ENCODE measurements at regions not wholly inside any gene's neighbourhood (a gene's known extent, or its start where the extent isn't known, plus 50 kb on each side); places are given as distances from the start of the nearest gene placed in this dataset.

DNA sequence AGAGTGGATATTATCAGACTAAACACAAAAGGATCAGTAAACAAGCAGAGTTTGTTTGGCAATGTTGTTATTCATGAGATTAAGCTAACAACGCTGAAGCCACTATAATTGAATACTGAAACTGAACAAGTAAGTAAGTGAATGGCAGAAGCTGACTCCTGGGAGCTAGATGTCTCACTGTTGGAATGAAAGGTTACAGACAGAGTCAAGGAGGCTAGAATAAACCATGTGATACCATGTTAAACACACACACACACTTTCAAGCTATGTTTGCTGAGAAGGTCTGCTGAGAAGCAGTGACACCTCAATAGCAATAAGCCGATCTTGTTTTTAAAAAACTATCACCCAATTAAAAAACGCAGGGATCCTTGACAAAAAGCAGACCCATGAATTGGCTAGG lies 1609.4 kb upstream of the MIR17HG start:
- H2BK120ac ChIP-seq (ENCODE audit: low read depth, low read length) = no peak overlapping the region
- WGBS, 2 experiments (ENCODE audit: extremely low coverage in 2 of 2, insufficient read length in 1 of 2) = no CpG with 5 or more reads among the region's 3 CpGs
- no peak overlapping the region for H3K4ac ChIP-seq (ENCODE audit: low read depth, low read length)
- ATAC-seq (ENCODE audit: low read depth) (no peak), DNase-seq (no peak)
- CTCF ChIA-PET = no interaction called here
- no peak overlapping the region for H2AK9ac ChIP-seq (replicated peaks; ENCODE audit: low read depth, low read length, poor library complexity)
- no peak overlapping the region for H3K4me3 ChIP-seq (ENCODE audit: insufficient read depth, low read depth, low read length)
- no peaks in the 10 kb centered on the region for H3K9me1 ChIP-seq (ENCODE audit: insufficient read depth, low read length)
- BruUV-seq (replicated peaks) = no TSS peak
- H3K36me3 ChIP-seq (ENCODE audit: control insufficient read depth, insufficient read depth, low read length) = no peaks in the 10 kb centered on the region
- POLR2A ChIA-PET (ENCODE audit: unreplicated experiment) = no interaction called here
- H3K23ac ChIP-seq (ENCODE audit: low read depth, low read length) = no peak overlapping the region
- intact Hi-C loops (cut with micrococcal nuclease) (no loop called here), dilution Hi-C loops (cut with HindIII; ENCODE audit: low sequenced_read_pairs, unreplicated experiment) (no loop called here), in situ Hi-C loops (cut with MboI; ENCODE audit: low sequenced_read_pairs) (no loop called here)
- no peak overlapping the region for H3K18ac ChIP-seq (ENCODE audit: low read depth, low read length)
- no peak overlapping the region for H3K27ac ChIP-seq (ENCODE audit: insufficient read depth, low read length)
- no peak overlapping the region for H3K4me2 ChIP-seq (ENCODE audit: low read depth, low read length)
- no peak overlapping the region for H2BK20ac ChIP-seq (ENCODE audit: low read depth, low read length)
- H3K4me1 ChIP-seq (ENCODE audit: control insufficient read depth, insufficient read depth, low read length) = no peaks in the 10 kb centered on the region
- no peaks in the 10 kb centered on the region for H3K27me3 ChIP-seq (ENCODE audit: control insufficient read depth, insufficient read depth, low read length)
- H3K9ac ChIP-seq (ENCODE audit: low read depth, low read length) = no peak overlapping the region
- H4K91ac ChIP-seq (ENCODE audit: insufficient read depth, low read depth, low read length) = no peak overlapping the region
- H3K14ac ChIP-seq (replicated peaks; ENCODE audit: low read depth, low read length) = no peak overlapping the region
- no peak overlapping the region for H2AK5ac ChIP-seq (ENCODE audit: low read depth, low read length)
- H2BK5ac ChIP-seq (ENCODE audit: low read depth, low read length, poor library complexity, severe bottlenecking) = no peak overlapping the region
- no peak overlapping the region for H2BK15ac ChIP-seq (ENCODE audit: low read depth, low read length)
- TF ChIP-seq FOS (IDR thresholded peaks at IDR 0.05; ENCODE audit: low read depth, low read length) = no peak
- TF ChIP-seq MAZ (IDR thresholded peaks at IDR 0.05; ENCODE audit: borderline replicate concordance, low read depth, low read length) = no peak
- no peak for TF ChIP-seq POLR2A (IDR thresholded peaks at IDR 0.05; ENCODE audit: low read depth, low read length)
- no peak for TF ChIP-seq RCOR1 (IDR thresholded peaks at IDR 0.05; ENCODE audit: insufficient replicate concordance, low read length)
- TF ChIP-seq RAD21 (IDR thresholded peaks at IDR 0.05; ENCODE audit: low read length) = no peak
- TF ChIP-seq RFX5 (IDR thresholded peaks at IDR 0.05; ENCODE audit: low read depth, low read length) = no peak
- no peak for TF ChIP-seq MXI1 (IDR thresholded peaks at IDR 0.05; ENCODE audit: borderline replicate concordance, low read depth, low read length)
- no peak for TF ChIP-seq CEBPB (IDR thresholded peaks at IDR 0.05; ENCODE audit: low read depth, low read length)
- no peak overlapping the region for H2AFZ ChIP-seq (replicated peaks; ENCODE audit: low read length, poor library complexity)
- no peaks in the 10 kb centered on the region for H3K79me1 ChIP-seq (ENCODE audit: low read depth in 1 of 2, low read length in 2 of 2)
- no peak overlapping the region for H4K5ac ChIP-seq (ENCODE audit: low read depth, low read length)
- H3K9me3 ChIP-seq (ENCODE audit: control insufficient read depth, insufficient read depth, low read length) = peaks cover 3% of the 10 kb centered on the region; the same call in 1 of the 2 replicates
- no peaks in the 10 kb centered on the region for H4K20me1 ChIP-seq (ENCODE audit: insufficient read depth, low read length)
- no peak overlapping the region for H4K8ac ChIP-seq (ENCODE audit: low read depth in 2 of 2, low read length in 2 of 2)
- H3K56ac ChIP-seq (ENCODE audit: extremely low read depth, insufficient read depth, low read length) = no peak overlapping the region

All from IMR-90 (cell line).